Right ventricle myocardium superior (tissue), 1 donor: ENCODE measurements at regions not wholly inside any gene's neighbourhood (a gene's known extent, or its start where the extent isn't known, plus 50 kb on each side); places are given as distances from the start of the nearest gene placed in this dataset.

Experiments used
- ATAC-seq: fragments of 200-7000 bp; cut with Tn5 transposase; one replicate; pipeline ENCODE4 v1.9.1; 2020; ENCODE audit warnings: mild to moderate bottlenecking; ENCODE audit not compliant: poor library complexity
- DNase-seq: peaks from one replicate; pipeline ENCODE4 v3.0.0-alpha.2; 2020
- intact Hi-C: fragments of 100-400 bp; cut with DNase I; formaldehyde crosslinking; loops from one replicate; pipeline ENCODE4 v1.11.2; 2022
- donor health status: DM: no; HTN: yes; CAD: no; lungs with severe emphysema.

DNA sequence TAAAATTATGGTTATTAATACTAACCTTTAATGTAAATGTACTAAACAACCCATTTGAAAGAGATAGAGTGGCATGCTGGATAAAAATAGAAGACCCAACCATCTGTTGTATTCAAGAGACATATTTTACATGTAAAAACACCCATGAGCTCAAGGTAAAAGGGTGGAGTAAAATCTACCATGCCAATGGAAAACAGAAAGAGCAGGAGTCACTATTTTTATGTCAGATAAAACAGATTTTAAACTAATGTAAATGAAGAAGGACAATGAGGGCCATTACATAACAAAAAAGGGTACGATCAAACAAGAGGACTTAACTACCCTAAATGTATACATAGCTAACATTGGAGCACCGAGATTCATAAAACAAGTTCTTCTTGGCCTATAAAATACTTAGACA, 66.3 kb downstream of the ITM2A start:
- DNase-seq (no peak), ATAC-seq (no peak)

DNA sequence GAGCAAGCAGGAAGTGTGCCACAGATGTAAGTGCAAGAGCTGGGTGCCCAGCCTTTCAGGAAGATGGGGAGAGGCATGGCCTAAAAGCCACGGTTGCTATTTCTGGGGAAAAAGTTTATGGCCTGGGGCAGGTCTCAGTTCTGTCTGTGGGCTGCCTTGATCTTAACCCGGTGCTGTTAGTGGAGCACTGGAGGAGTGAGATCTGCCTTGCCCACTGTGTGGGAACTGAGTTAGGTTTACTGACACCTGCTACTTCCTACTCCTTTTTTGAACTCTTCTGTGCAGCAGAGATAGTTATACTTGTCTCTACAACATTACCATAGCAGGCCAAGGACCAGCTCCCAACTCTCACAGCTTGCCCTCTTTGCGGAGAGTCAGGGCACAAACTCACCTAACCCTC, 76.5 kb downstream of the ITM2A start:
- intact Hi-C loops = no loop called here
- no peak for DNase-seq
- no peak for ATAC-seq

More for the DNA sequence above, 66.3 kb downstream of the ITM2A start:
- intact Hi-C loops = no loop called here

DNA sequence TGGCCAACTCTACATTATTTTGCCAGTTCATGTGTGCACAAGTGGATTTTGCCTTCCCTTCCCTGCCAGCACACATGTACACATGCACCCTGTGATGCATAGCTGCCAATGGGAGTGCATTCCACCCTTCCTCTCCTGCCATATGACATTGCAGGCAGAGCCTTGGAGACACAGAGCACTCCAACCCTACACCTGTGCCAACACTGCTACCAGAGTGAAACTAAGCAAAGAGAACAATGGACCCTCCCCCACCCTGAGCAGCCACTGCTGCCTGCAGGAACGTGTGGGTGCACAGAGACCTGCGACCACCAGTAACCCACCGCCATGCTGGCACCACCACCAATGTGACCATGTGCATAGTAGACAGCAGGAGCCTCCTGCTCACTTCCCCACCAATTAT, 78.4 kb downstream of the ITM2A start:
- DNase-seq (no peak), ATAC-seq (no peak)
- intact Hi-C loops = no loop called here

DNA sequence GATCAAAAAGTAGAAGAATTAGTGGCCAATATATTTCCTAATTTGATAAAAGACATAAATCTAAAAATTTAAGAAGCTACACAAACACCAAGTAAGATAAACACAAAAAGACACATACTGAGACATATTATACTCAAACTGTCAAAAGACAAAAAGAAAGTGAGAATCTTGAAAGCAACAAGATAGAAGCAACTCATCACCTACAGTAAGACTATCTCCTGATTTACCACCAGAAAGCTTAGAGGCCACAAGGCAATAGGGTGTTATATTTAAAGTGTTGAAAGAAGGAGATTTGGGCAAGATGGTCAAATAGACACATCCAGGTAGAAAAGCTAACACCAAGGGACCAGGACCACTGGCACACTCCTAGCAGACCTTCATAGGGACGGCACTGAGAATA, 79.4 kb downstream of the ITM2A start:
- ATAC-seq = no peak
- DNase-seq = no peak
- intact Hi-C loops = no loop called here

DNA sequence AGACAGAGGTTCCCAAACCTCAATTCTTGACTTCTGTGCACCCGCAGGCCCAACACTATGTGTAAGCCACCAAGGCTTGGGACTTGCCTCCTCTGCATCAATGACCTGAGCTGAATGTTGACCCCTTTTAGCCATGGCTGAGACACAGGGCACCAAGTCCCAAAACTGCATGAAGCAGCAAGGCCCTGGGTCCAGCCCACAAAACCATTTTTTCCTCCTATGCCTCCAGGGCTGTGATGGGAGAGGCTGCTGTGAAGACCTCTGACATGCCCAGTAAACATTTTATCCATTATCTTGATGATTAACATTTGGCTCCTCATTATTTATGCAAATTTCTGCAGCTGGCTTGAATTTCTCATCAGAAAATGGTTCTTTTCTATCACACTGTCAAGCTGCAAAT, 85.4 kb downstream of the ITM2A start:
- ATAC-seq (no peak), DNase-seq (no peak)
- intact Hi-C loops = no loop called here

DNA sequence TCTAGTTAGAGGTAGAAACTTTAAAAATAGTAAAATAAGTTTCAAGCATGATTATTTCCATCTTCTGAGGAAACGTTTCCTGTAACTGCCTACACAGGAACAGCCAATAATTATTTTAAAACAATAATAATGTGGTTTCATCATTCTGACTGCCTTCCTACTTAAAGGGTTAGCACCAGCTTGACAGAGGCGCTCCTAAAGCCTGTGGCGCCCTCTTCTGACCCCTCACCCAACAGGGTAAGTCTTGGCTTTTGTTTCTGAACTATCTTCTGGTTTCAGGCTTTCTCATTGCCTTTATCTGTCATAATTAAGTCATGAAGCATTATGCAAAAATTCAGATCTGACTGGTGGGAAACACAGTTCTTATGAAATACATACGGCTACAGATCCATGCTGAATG, 96.7 kb downstream of the ITM2A start:
- intact Hi-C loops = no loop called here
- DNase-seq (peak; percentile 64), ATAC-seq (peak; percentile 48)

DNA sequence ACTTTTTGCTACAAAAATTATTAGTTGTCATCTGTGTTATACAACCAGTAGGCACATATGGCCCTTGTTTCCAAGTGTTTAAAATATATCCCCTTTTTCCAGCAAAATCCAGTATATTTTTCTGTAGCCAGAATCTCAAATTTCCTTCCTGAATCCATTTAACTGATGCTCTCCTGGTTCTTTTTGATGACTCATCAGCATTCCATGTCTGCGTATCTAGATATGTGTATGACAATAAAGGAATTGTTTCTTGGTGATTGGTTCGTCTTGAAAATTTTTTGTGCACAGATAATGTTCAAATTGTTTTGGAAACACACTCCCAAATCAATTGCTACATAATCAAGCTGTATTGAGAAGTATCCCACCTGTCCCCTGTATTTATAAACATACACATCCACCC, 98.3 kb downstream of the ITM2A start:
- DNase-seq (no peak), ATAC-seq (no peak)
- intact Hi-C loops = no loop called here

DNA sequence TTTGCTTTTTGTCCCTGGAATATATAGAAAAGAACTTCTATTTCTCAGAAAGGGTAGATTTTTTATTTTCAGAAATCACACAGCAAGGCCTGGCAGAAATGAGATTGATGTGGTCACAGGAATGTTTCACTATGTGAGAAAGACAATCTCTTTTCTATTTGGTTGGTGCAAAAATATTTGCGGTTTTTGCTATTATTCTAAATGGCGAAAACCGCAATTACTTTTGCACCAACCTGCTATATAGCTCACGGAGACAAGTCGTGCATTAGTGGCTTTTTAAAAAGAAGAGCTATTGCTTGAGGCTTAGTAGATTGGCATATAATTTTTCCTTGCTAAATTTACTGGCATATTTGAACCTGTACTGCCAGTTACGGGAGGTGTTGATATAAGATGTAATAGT, 100.4 kb downstream of the ITM2A start:
- intact Hi-C loops = no loop called here
- ATAC-seq (no peak), DNase-seq (no peak)

DNA sequence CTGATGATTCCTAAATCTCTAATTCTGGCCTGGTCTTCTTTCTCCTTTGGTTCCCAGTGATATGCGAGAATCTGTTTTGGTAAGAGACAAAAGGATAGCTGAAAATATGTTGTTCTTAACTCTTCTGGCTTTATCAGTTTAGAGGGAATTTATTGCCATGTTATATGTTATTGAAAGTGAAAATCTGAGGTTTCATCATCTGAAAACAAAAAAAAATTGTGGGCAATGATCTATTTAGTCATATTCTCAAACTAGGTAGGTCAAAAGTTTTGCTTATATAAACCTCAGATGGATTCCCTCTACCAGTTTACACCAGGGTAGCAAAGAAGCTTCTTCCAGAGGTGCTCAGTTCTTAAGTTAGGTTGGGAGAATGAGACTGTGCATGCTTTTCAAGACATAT, 103.6 kb downstream of the ITM2A start:
- DNase-seq (no peak), ATAC-seq (no peak)
- intact Hi-C loops = no loop called here

DNA sequence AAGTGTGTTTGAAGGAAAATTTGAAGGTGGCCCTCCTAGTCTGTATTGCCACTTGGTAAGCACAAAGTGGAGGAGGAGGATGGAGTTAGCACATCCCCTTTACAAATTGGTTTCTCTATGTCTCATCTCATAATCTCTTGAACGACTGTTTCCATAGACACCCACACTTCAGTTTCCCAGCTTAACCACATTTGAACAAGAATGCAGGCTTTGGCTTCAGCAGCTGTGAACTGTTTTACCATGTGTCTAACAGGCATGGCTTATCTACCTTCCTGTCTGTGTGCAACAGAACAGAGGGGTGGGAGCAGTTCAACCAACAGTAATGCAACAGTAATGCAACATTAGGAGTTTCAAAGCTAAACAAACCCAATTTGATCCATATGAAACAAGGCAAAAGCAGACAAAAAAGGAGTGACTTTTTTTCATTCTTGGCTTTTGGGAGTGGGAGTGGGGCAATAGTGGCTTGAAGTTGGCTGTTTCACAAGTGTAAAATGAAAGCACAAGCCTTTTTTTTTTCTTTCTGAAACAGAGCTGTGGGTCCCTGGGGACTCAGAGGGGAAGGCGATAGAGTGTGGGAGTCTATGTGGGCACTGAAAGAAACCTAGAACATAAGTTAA, 108.0 kb downstream of the ITM2A start:
- DNase-seq (peak; percentile 25), ATAC-seq (no peak)
- intact Hi-C loops = no loop called here

DNA sequence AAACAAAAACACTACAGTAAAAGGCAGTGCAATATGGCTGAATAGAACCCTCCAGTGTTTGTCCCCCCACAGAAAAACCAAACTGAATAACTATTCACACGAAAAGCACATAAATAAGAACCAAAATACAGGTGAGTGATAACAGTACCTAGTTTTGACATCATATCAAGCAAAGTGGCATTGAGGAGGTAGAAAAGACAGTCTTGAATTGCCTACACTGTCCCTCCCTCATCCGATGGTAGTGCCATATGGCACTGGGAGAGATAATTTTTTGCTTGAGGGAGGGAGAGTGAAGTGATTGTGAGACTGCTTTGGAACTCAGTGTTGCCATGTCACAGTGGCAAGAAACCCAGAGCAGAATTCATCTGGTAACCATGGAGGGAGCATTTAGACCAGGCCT, 99.2 kb downstream of the GPR174 start:
- intact Hi-C loops = no loop called here
- no peak for ATAC-seq
- no peak for DNase-seq

DNA sequence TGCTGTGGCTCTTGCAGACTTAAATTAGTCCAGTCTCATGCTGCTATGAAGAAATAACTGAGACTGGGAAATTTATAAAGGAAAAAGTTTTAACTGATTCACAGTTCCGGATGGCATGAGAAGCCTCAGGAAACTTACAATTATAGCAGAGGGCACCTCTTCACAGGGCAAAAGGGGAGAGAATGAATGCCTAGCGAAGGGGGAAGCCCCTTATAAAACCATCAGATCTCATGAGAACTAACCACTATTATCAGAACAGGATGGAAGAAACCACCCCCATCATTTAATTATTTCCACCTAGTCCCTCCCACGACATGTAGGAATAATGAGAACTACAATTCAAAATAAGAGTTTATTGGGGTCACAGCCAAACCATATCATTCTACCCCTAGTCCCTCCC, 91.4 kb downstream of the GPR174 start:
- ATAC-seq (no peak), DNase-seq (no peak)
- intact Hi-C loops = no loop called here

DNA sequence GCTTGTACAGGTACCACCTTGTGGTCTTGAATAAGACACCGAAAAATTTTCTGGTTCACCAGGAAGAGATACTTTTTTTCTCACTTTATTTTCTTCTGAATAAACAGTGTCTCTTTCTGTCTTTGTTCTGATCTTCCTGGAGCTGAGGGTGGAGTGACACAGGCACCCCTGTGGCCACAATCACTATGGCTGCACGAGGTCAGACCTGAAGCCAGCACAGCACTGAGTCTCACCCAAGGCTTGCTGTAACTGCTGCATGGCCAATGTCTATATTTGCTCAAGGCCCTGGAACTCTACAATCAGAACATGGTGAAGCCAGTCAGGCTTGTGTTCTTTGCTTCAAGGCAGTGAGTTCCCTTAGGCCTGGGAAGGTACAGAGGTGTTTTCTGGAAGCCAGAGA, 87.2 kb downstream of the GPR174 start:
- ATAC-seq = no peak
- DNase-seq = no peak
- intact Hi-C loops = no loop called here
